ENCODE measurements at regions not wholly inside any gene's neighbourhood (a gene's known extent, or its start where the extent isn't known, plus 50 kb on each side); places are given as distances from the start of the nearest gene placed in this dataset.

GRCh38 chr13:105785436-105785835, 750.0 kb downstream of the EFNB2 start:
- Histone ChIP-seq H3K4me3 (replicated peaks in 1 of 2; ENCODE audit: low read depth in 1 of 2, low read length in 2 of 2) (no peak overlapping the region), H3K79me2 (ENCODE audit: insufficient read depth, low read length) (no peaks in the 10 kb centered on the region), H3K4me1 (ENCODE audit: control insufficient read depth in 1 of 2, insufficient read depth in 2 of 2, low read length in 2 of 2) (no peaks in the 10 kb centered on the region), H3K9ac (ENCODE audit: low read length) (no peak overlapping the region), H3K36me3 (ENCODE audit: control insufficient read depth in 1 of 2, insufficient read depth in 2 of 2, low read length in 2 of 2) (no peaks in the 10 kb centered on the region), H3K27ac (ENCODE audit: low read depth, low read length) (no peak overlapping the region), H3K4me2 (ENCODE audit: low read length) (no peak overlapping the region), H4K20me1 (ENCODE audit: insufficient read depth) (no peaks in the 10 kb centered on the region), H3K9me3 (ENCODE audit: control insufficient read depth in 1 of 2, insufficient read depth in 1 of 2, low read depth in 1 of 2, low read length in 2 of 2) (no peaks in the 10 kb centered on the region), H3K27me3 (ENCODE audit: insufficient read depth, low read length) (no peaks in the 10 kb centered on the region), H2AFZ (ENCODE audit: low read depth, low read length, poor library complexity, severe bottlenecking) (no peak overlapping the region), H3K9me2 (ENCODE audit: insufficient read depth) (no peaks in the 10 kb centered on the region)
- intact Hi-C loops (cut with micrococcal nuclease) = no loop called here
- DNase-seq (ENCODE audit: low read depth, low spot score) (no peak), ATAC-seq (no peak)
- CTCF ChIA-PET = no interaction called here
- no TSS peak for BruUV-seq (replicated peaks)
- POLR2A ChIA-PET = no interaction called here
- RAD21 ChIA-PET (ENCODE audit: low non-redundant PET in 1 of 2, low total read pairs in 2 of 2, uncharacterized antibody in 2 of 2, unreplicated experiment in 2 of 2) = no interaction called here
- TF ChIP-seq CBX3 (IDR thresholded peaks at IDR 0.05; ENCODE audit: low read depth) = no peak
- TF ChIP-seq RAD21 (IDR thresholded peaks at IDR 0.05; ENCODE audit: low read depth) = no peak
- no peak for TF ChIP-seq MAX (IDR thresholded peaks at IDR 0.05)
- TF ChIP-seq JUND (IDR thresholded peaks at IDR 0.05) = no peak
- no peak for TF ChIP-seq YY1 (IDR thresholded peaks at IDR 0.05; ENCODE audit: extremely low read depth, insufficient replicate concordance, low read depth, low read length)
- TF ChIP-seq SIN3A (IDR thresholded peaks at IDR 0.05; ENCODE audit: low read depth) = no peak
- no peak for TF ChIP-seq REST (IDR thresholded peaks at IDR 0.05; ENCODE audit: low read depth)

GRCh38 chr13:105783261-105783660, 752.2 kb downstream of the EFNB2 start:
- no peaks in the 10 kb centered on the region for H4K20me1 ChIP-seq (ENCODE audit: insufficient read depth)
- no peak for ATAC-seq
- no peak for TF ChIP-seq SRF (IDR thresholded peaks at IDR 0.05; ENCODE audit: low read depth)
- no peak for TF ChIP-seq SIN3A (IDR thresholded peaks at IDR 0.05; ENCODE audit: low read depth)
- TF ChIP-seq ZNF274 (IDR thresholded peaks at IDR 0.05; ENCODE audit: low read depth, low read length) = no peak
- no peak for TF ChIP-seq ATF3 (IDR thresholded peaks at IDR 0.05)
- TF ChIP-seq ZFX (IDR thresholded peaks at IDR 0.05) = no peak
- no peak for TF ChIP-seq EGR1 (IDR thresholded peaks at IDR 0.05; ENCODE audit: low read depth)
- TF ChIP-seq CEBPB (IDR thresholded peaks at IDR 0.05; ENCODE audit: low read depth) = no peak
- TF ChIP-seq TCF7L2 (IDR thresholded peaks at IDR 0.05; ENCODE audit: borderline replicate concordance, extremely low read depth, insufficient read depth, insufficient read length) = no peak
- TF ChIP-seq JUND (IDR thresholded peaks at IDR 0.05) = no peak
- no peak for TF ChIP-seq REST (IDR thresholded peaks at IDR 0.05; ENCODE audit: low read depth)

More at GRCh38 chr13:105783261-105783660, 752.2 kb downstream of the EFNB2 start:
- no peak overlapping the region for H3K4me2 ChIP-seq (ENCODE audit: low read length)
- no peak overlapping the region for H3K4me3 ChIP-seq (replicated peaks in 1 of 2; ENCODE audit: low read depth in 1 of 2, low read length in 2 of 2)
- no peaks in the 10 kb centered on the region for H3K79me2 ChIP-seq (ENCODE audit: insufficient read depth, low read length)
- ChIA-PET CTCF (no interaction called here), POLR2A (no interaction called here), RAD21 (ENCODE audit: low non-redundant PET in 1 of 2, low total read pairs in 2 of 2, uncharacterized antibody in 2 of 2, unreplicated experiment in 2 of 2) (no interaction called here)
- no peaks in the 10 kb centered on the region for H3K9me3 ChIP-seq (ENCODE audit: control insufficient read depth in 1 of 2, insufficient read depth in 1 of 2, low read depth in 1 of 2, low read length in 2 of 2)
- no TSS peak for BruUV-seq (replicated peaks)
- H3K27me3 ChIP-seq (ENCODE audit: insufficient read depth, low read length) = no peaks in the 10 kb centered on the region
- H3K9me2 ChIP-seq (ENCODE audit: insufficient read depth) = no peaks in the 10 kb centered on the region
- no peaks in the 10 kb centered on the region for H3K4me1 ChIP-seq (ENCODE audit: control insufficient read depth in 1 of 2, insufficient read depth in 2 of 2, low read length in 2 of 2)
- no peak overlapping the region for H2AFZ ChIP-seq (ENCODE audit: low read depth, low read length, poor library complexity, severe bottlenecking)
- H3K27ac ChIP-seq (ENCODE audit: low read depth, low read length) = no peak overlapping the region
- no peak for DNase-seq (ENCODE audit: low read depth, low spot score)
- no peak overlapping the region for H3K9ac ChIP-seq (ENCODE audit: low read length)
- intact Hi-C loops (cut with micrococcal nuclease) = no loop called here
- H3K36me3 ChIP-seq (ENCODE audit: control insufficient read depth in 1 of 2, insufficient read depth in 2 of 2, low read length in 2 of 2) = no peaks in the 10 kb centered on the region

Data from HCT116 (cell line).